HepG2 (cell line): ENCODE measurements at regions not wholly inside any gene's neighbourhood (a gene's known extent, or its start where the extent isn't known, plus 50 kb on each side); places are given as distances from the start of the nearest gene placed in this dataset.

Experiments used
- CHD2 ChIP-seq: IDR thresholded peaks from 2 replicates; pipeline ENCODE4 v1.6.1; 2011; ENCODE audit warnings: low read depth, low read length, improper control_type of control experiment
- CREB1 ChIP-seq, 2 experiments: fragments of 450-650 bp in 1 of 2; IDR thresholded peaks; 2 replicates each; pipeline ENCODE4 v1.6.1; 2016 to 2017; ENCODE audit warnings: control low read depth in 1 of 2, mild to moderate bottlenecking in 1 of 2, missing compliant biosample characterization in 1 of 2, missing genetic modification characterization in 1 of 2
- CTCF ChIP-seq: sonication (generic); formaldehyde crosslinking; IDR thresholded peaks from 2 replicates; pipeline ENCODE4 v1.5.0; 2020; ENCODE audit warnings: mild to moderate bottlenecking, missing genetic modification reagents, moderate library complexity
- EZH2 ChIP-seq: conservative IDR thresholded peaks from 2 replicates; pipeline ENCODE4 v1.6.1; 2012; ENCODE audit warnings: mild to moderate bottlenecking, low read depth, low read length, moderate library complexity
- HOXA7 ChIP-seq: sonication (generic); formaldehyde crosslinking; IDR thresholded peaks from 2 replicates; pipeline ENCODE4 v1.8.1; 2022; ENCODE audit warnings: mild to moderate bottlenecking, missing genetic modification reagents, moderate library complexity
- ZNF207 ChIP-seq: fragments of 450-650 bp; IDR thresholded peaks from 2 replicates; pipeline ENCODE4 v1.6.1; 2016; ENCODE audit warnings: antibody characterized with exemption, borderline replicate concordance
- ZNF709 ChIP-seq: sonication (generic); formaldehyde crosslinking; IDR thresholded peaks from 2 replicates; pipeline ENCODE4 v1.5.0; 2020; ENCODE audit warnings: mild to moderate bottlenecking, missing genetic modification reagents
- ZNF788 ChIP-seq: sonication (generic); formaldehyde crosslinking; IDR thresholded peaks from 2 replicates; pipeline ENCODE4 v1.5.0; 2020; ENCODE audit warnings: mild to moderate bottlenecking, missing genetic modification reagents, borderline replicate concordance

GRCh38 chr17:72273289-72274056 is 152.7 kb downstream of the SOX9 start:
- TF ChIP-seq CHD2: no peak
- no peak for TF ChIP-seq EZH2
- no peak for TF ChIP-seq ZNF207
- no peak for TF ChIP-seq ZNF788
- no peak for TF ChIP-seq CTCF (CRISPR knock-in tag)
- no peak for TF ChIP-seq HOXA7 (CRISPR knock-in tag)
- no peak for TF ChIP-seq ZNF709 (CRISPR knock-in tag)
- no peak for TF ChIP-seq CREB1 (IDR thresholded peaks at IDR 0.05)
- TF ChIP-seq CREB1 (CRISPR knock-in tag; IDR thresholded peaks at IDR 0.05): no peak
